ENCODE measurements at regions not wholly inside any gene's neighbourhood (a gene's known extent, or its start where the extent isn't known, plus 50 kb on each side); places are given as distances from the start of the nearest gene placed in this dataset.

- TF ChIP-seq EZH2 (IDR thresholded peaks at IDR 0.05) (no peak), POLR2AphosphoS5 (IDR thresholded peaks at IDR 0.05; ENCODE audit: borderline replicate concordance, low read depth, low read length) (no peak), FOXP2 (optimal IDR thresholded peaks at IDR 0.05; ENCODE audit: control extremely low read depth, extremely low read length, insufficient read depth) (no peak)
These were observed 87.1 kb upstream of the PAXBP1 start for GRCh38 chr21:32858628-32859027.

Measured in SK-N-MC (cell line).